GM19468 (cell line): ENCODE measurements at regions not wholly inside any gene's neighbourhood (a gene's known extent, or its start where the extent isn't known, plus 50 kb on each side); places are given as distances from the start of the nearest gene placed in this dataset.
"Not testable (repeated sequence)": the region's sequence is repeated elsewhere in the genome, so short reads cannot be mapped to it uniquely, and the experiment has no call there.

Experiments
- ATAC-seq: cut with Tn5 transposase; IDR thresholded peaks from one replicate; pipeline ENCODE4 v1.9.1; 2021; ENCODE audit warnings: mild to moderate bottlenecking, moderate library complexity, moderate number of reproducible peaks; ENCODE audit not compliant: unreplicated experiment; ENCODE audit errors: extremely low read depth

DNA sequence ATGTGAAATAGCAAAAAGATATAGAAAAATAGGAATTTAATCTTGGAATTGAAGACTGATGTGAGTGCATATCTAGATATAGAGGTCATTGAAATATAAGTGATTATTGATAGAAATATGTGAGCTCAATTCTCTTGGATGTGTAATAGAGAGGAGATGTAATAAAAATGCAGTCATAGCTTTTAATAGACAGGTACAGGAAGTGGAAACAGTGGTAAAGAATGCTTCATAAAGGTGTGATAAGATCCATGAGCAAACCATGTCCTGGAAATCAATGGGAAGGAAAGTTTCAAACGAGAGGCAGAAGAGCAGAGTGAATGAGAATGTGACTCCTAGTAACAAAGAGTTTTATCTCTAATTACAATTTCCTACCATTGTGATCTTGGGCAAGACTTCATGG lies 634.7 kb upstream of the ZNF804A start:
- ATAC-seq: no peak

DNA sequence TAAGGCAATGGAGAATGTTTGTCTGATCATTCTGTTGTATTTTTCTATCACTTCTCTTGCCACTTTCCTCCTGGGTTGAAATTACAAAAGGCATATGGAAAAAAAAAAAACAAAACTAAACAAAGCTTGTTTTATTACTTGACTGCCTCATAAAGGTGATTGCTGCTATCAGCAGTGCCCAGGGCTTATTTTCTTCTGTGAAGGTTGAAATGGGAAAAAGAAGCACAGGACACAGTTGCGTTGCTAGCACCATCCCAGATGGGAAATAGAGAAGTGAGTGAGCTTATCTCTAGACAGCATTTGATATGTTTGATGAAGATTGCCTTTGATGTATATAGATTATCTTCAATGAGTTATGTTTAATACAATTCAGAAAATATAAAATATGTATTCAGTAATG lies 633.8 kb upstream of the ZNF804A start:
- no peak for ATAC-seq

DNA sequence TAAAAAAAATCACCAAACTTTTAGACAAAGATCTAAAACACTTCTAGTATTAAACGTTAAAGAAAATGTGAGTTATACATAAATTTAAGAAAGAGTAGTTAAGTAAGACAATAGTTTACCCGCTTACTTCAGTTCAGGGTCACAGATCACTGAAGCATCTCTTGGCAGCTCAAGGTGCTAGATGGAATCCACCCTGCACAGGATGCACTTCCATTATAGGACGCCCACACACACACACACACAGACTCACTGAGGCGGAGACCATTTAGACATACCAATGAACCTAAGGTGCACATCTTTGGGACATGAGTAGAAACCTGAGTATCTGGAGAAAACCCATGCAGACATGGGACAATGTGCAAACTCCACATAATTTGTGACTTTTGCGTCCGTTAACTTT lies 630.6 kb upstream of the ZNF804A start:
- no peak for ATAC-seq

DNA sequence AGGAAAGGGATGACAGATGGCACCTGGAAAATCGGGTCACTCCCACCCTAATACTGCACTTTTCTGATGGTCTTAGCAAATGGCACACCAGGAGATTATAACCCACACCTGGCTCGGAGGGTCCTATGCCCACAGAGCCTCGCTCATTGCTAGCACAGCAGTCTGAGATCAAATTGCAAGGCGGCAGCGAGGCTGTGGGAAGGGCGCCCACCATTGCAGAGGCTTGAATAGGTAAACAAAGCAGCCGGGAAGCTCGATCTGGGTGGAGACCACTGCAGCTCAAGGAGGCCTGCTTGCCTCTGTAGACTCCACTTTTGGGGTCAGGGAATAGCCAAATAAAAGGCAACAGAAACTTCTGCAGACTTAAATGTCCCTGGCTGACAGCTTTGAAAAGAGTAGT lies 622.7 kb upstream of the ZNF804A start:
- not testable (repeated sequence) for ATAC-seq

DNA sequence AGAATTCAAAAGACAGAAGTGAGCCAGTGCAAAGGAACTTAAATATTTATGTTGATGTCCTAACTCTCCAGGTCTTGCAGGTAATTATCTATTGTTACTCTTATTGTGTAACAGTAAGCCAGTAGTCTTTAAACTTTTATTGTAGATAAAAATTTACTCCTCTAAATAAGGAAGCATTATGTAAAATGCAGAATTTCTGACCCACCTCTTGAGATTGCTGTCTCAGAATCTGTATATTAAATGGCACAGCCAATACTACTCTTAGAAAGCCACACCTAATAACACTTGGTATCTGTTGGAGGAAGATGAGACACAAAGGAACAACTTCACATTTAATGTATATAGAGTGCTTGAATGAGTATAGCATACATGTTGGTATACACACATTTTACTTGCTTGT lies 613.5 kb upstream of the ZNF804A start:
- no peak for ATAC-seq

DNA sequence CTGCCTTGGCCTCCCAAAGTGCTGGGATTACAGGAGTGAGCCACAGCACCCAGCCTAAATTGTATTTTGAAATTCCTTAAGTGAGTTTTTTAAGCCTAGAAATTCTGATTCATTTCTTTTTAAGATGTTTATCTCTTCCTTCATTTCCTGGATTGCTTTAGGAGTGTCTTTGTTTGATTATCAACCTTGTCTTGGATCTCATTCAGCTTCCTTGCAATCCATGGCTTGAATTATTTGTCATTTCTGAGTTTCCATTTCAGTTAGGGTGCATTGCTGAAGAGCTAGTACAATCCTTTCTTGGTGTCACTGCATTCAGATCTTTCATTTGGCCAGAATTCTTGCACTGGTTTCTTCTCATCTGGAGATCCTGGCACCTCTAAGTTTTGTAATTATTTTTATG lies 606.4 kb upstream of the ZNF804A start:
- ATAC-seq: no peak

DNA sequence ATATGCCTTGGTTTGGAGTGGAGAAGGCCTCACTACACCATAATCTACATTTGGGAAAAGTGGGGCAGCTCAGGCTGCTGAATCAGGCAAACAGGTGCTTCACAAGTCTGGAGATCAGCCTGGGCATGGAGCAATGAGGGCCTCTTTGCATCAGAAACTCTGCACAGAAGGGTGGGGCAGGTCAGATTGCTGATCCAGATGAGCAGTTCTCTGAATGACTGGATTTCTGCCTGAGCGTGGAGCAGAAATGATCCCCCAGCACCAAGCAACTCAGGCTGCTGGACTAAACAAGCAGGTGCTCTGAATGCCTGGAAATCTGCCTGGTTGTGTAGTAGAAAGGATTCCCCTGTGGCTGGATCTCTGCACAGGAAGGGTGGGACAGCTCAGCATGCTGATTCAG lies 605.3 kb upstream of the ZNF804A start:
- ATAC-seq: peak; percentile 31

DNA sequence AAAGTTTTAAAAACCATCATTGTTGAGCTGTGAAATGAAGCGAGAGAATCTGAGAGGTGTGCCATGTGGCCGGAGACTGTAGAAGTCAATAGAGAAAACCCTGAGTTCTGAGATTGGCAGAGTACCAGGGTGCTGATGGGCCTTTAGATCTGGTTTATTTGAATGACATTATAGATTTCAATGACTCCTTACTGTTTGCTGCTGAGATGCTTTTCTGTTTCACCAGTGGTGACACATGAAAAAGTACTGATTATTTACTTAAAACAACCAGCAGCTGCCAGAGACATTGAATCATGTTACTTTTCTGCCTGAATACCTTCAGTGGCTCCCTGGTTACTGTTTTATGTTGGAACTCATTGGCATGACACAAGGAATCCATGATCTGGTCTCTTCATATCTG lies 602.7 kb upstream of the ZNF804A start:
- ATAC-seq: no peak

DNA sequence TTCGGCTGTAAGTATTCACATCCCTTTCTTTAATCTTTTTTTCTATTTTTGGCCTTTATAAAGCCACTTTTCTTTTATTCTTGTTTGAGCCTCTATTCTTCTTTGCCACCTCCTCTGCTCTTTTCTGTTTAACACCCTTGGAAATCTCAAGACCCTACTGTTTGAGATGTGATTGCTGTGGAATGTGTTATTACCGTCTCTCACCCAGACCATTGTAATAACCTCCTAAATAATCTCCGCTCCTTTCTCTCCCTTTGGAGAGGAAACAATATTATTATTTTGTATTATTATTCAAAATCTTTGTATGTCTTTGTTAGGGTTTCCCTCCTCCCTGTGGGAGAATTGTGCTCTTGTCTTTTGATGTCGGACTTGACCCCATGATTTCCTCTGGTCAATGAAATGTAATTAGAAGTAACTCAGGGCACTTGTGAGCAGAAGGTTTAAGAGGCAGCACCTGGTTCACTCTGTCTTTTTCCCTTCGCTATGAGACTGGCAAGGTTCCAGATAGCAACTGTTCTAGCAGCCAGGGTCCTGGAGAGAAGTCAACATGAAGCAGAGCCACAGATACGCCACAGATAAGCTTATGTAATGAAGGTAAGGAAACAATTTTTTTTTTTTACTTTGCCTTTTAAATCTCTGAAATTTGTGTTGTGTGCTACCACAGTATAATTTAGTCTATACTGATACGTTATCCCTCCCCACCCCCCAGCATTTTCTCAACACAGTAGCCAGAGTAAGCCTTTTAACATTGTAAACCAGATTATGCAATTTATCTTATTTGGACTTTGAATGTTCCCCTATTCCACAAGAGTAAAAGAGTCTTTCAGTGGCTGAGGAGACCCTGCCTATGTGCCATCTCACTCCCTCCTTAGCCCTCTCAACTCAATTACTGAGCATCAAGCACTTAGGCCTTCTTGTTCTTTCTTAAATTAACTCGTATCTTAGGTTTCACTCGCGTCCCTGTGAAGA lies 601.2 kb upstream of the ZNF804A start:
- no peak for ATAC-seq

DNA sequence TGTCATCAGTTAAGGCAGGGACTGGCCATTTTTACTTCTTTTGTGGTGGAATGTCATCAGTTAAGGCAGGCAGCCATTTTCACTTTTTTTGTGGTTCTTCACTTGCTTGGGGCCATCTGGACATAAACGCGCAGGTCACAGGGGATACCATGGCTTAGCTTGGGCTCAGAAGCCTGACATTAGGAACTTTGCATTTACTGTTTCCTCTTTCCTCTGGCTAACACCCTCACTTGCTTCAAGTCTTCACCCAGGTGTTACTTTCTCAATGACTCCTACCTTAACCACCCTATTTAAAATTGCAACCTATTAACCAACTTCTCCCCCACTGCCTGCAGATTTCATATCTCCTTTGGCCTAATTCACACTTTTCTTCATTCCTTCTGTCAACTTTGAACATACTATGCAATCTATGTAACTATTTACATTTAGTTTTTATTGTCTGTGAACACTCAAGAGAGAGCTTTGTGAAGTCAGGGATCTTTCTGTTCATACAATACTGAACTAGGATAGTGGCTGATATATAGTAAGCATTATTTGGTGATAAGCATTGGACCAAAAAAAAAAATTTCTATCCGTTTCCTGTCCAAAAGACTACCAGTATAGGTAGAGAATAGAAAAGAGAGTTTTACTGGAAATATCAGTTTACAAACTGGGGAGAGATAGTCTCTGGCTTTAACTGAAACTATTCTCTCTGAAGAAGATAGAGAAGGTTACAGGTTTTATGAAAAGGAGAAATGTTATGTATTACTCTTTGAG lies 600.1 kb upstream of the ZNF804A start:
- peak; percentile 86 for ATAC-seq

DNA sequence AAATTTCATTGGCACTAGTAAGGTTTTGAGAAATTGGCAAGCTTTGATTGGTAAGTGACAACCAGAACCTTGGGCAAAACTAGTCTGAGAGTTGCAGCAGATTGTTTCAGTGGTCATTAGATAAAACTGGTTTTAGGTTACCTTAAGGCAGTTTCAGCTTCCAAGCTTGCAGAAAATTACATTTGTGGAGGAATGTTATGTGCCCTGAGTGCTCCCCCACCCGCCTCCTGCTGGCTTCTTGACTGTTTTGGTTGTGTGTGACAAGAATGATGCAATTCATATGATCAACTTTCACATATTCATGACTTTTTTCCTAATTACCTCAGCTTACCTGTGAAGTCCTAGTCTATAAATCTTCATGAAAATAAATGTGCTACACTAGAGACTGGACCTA lies 599.5 kb upstream of the ZNF804A start:
- ATAC-seq: peak; percentile 5

DNA sequence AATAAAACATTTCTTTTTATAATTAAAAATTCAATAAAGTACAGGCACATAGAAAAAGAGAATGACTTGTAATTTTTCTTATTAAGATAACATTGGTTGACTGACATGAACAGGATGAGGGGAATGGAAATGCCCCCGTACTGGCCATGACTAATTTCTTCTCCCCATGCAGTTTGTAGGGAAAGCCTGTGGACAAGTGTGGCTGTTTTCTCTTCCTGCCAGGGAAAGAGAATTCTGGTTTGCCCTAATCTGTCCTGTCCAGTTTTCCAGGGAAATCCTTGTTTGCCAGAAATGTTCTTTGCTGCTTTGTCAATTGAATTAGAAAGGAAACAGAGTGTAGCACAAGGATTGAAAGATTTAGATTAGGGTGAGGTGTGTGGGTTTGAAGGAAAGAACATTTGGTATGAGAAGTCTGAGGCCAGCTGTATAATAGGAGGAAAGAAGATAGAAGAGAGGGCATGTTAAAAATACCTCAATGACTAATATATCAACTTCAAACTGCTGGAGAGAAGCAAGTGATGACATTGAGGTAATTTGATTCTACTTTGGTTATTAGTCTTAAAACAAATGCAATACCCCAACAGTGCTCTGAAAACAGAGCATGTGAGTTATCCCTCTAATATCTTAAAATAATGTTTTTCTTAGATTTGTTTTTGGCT lies 593.9 kb upstream of the ZNF804A start:
- peak; percentile 61 for ATAC-seq

DNA sequence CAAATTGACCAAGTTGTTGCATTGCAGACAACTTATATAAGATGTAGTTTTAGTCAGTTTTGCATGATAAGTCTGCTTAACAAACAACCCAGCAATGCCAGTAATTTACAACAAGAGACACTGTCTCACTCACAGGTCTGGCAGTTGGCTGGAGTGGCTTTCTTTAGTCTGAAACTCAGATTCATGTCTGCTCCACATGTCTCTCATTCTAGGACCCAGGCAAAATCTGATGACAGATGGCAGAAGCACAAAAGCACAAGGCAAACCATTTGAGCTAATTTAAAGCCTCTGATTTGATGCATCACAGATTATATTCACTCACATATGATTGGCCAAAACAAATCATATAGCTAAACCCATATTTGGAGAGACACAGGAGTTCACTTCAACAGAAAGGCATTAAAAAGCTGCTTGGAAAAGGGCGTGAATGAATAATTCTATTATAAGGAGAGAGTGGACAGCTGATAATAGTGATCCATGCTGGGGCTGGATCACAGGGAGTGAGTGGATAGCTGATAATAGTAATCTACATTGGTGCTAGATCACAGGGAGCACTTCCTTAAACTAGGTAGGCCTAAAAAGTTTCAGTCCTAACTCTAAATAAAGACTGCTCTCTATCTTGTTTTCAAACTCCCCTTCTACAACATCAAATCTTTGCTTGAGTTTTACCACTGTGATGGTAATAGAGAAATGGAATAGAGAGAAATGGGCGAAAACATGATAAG lies 593.2 kb upstream of the ZNF804A start:
- peak; percentile 21 for ATAC-seq

DNA sequence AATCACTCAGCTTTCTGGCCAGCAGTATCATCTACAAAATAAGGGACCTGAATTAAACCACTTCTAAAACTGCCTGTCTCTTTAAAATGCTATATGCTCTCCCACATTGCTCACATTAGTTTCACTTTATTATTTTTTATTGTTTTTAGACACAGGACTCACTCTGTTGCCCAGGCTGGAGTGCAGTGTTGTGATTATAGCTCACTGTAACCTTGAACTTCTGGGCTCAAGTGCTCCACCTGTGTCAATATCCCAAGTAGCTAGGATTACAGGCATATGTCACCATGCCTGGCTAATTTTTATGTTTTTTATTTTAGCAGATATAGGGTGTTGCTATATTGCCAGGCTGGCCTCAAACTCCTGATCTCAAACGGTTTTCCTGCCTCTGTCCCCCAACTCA lies 591.3 kb upstream of the ZNF804A start:
- no peak for ATAC-seq

DNA sequence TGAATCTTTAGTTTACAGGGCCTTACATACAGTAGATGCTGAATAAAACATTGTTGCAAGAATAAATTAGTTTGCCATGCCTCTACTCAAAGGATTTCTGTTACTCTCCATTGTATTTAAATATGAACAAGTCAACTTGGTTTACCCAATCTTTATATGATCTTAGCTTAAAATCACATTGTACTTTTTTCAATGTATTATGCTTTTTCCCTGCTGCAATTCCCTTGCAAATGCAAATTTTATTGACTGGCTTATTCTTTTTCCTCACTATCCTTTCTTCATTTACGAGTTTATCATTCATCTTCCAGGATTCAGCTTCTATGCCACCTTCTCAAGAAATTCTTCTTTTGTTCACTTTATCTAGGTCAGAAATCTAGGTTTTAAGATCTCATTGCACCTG lies 571.4 kb upstream of the ZNF804A start:
- ATAC-seq: no peak

DNA sequence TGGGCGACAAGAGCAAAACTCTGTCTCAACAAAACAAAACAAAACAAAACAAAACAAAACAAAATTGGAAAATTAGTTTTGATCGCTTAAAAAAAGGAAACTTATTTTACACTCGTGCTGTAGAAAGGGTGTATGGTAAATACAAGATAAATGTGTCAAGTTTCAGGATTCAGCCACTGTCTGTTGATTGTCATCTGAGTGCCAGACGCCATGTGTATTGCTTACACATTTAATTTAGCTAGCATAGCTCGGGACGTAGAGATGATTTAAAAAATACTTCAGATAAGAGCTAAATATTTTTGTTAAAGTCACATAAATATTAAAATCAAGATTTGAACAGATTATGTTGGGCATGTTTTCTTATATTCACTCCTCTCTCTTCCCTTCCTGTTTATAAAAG lies 568.1 kb upstream of the ZNF804A start:
- no peak for ATAC-seq

DNA sequence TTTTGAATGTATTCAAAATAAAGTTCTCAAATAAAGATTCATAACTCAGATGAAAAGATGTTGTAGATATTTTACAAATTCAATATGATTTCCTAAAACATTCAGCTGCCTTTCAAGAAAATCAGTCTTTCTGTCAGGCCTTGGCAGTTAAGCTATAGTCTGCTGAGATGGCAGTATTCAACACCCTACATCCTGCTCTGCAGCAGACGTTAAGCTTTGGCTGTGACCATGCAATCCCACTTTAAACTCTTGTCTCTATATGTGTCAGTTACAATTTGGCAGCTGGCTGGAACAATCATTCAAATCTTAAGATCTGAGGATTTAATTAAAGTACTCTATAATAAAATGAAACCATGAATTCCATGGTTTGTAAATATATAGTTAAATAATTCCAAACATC lies 567.3 kb upstream of the ZNF804A start:
- no peak for ATAC-seq

DNA sequence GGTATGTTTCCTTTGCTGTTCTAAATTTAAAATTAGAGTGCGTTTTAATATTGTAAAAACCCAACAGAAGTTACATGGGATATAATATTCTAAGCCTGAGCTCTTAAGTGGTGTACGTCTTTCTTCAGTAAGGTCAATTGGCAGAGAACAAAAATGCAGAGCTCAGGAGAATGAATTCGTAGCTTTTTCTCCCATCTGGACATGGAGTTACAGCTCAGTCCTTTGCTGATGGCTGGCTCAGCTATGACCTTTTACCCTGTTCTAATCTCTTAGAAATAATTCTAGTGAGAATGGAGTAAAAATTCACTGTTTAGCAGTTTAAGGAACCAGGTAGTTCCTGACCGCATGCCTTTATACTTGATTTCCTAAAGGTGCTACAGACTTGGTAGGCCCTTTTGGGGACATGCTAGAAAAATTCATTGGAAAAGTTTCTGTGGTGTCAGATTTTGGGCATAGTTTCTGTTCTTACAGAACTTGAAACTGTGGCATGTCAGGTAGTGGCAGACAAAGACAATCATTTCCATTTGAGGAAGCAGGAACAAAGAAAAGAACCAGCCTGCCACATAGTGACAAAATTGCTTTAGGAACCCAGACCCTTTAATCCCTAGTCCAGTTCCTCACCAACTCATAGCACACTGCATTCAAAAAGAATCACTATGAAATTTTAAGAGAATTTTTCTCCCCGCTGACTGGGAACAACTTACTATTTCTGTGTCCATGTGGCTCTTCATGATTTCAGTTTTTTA lies 566.8 kb upstream of the ZNF804A start:
- no peak for ATAC-seq

DNA sequence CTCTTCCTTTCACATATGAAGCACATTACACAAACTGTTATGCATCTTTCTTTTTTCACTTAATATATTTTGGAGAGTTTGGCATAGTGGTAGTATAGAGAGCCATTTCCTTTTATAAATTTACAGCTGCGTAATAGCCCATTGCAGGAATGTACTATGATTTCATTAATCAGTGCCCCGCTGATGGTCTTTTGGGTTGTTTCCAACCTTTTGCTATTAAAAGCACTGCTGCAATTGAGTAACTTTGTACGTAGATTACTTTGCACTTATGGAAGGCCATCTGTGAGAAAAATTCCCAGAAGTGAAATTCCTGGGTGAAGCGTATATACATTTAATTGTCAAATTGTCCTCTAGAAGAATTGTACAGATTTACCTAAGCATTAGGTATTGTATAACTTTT lies 565.3 kb upstream of the ZNF804A start:
- no peak for ATAC-seq

DNA sequence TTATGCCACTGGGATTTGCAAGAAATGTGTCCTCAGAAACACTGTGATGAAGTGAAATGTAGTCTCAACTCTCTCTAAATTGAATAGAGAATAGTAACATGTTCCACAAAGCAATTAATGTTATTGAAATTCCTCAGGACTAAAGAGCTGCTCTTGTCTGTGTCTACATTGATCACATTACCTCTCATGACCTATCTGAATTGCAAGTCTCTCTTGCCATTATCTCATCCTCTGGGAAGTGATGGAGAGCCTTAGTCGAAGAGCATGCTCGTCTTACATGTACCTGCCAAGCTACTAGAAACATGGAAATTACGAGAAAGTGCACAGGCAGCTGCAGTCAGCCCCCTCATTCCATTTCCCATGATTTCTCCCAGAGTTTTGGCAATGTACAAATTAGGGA lies 561.1 kb upstream of the ZNF804A start:
- ATAC-seq: no peak
